BJ (cell line): ENCODE measurements at regions not wholly inside any gene's neighbourhood (a gene's known extent, or its start where the extent isn't known, plus 50 kb on each side); places are given as distances from the start of the nearest gene placed in this dataset.

Source experiments
- CTCF ChIA-PET: fragments of 350-600 bp; formaldehyde crosslinking; extraction: SDS; loops from one replicate; lab custom pipeline; 2021; ENCODE audit warnings: antibody characterized with exemption, inconsistent platforms; lab: Yijun Ruan, JAX
- POLR2A ChIA-PET: fragments of 300-600 bp; sonication (Branson Sonifier 250); formaldehyde crosslinking; extraction: SDS; loops from one replicate; lab custom pipeline; 2021; ENCODE audit warnings: antibody characterized with exemption; lab: Charles Lee
- DNase-seq: peaks from one replicate; pipeline ENCODE4 v3.0.0-alpha.2; 2011; ENCODE audit warnings: low read depth
- H3K27me3 ChIP-seq: 2 replicates; pipeline ENCODE4 v1.6.0; 2011; ENCODE audit warnings: low read length; ENCODE audit not compliant: control insufficient read depth, insufficient read depth
- H3K36me3 ChIP-seq: 2 replicates; pipeline ENCODE4 v1.5.1; 2011; ENCODE audit warnings: low read length; ENCODE audit not compliant: control insufficient read depth, insufficient read depth
- H3K4me3 ChIP-seq: 2 replicates; pipeline ENCODE4 v1.5.1; 2011; ENCODE audit warnings: low read depth, mild to moderate bottlenecking, control low read depth, low read length
- TF ChIP-seq, protein P1 (sequence below): IDR thresholded peaks from 2 replicates; pipeline ENCODE4 v1.5.1; 2011; ENCODE audit warnings: low read depth, mild to moderate bottlenecking, control low read depth, inconsistent platforms, low read length, moderate library complexity; ENCODE audit not compliant: insufficient read depth

DNA sequence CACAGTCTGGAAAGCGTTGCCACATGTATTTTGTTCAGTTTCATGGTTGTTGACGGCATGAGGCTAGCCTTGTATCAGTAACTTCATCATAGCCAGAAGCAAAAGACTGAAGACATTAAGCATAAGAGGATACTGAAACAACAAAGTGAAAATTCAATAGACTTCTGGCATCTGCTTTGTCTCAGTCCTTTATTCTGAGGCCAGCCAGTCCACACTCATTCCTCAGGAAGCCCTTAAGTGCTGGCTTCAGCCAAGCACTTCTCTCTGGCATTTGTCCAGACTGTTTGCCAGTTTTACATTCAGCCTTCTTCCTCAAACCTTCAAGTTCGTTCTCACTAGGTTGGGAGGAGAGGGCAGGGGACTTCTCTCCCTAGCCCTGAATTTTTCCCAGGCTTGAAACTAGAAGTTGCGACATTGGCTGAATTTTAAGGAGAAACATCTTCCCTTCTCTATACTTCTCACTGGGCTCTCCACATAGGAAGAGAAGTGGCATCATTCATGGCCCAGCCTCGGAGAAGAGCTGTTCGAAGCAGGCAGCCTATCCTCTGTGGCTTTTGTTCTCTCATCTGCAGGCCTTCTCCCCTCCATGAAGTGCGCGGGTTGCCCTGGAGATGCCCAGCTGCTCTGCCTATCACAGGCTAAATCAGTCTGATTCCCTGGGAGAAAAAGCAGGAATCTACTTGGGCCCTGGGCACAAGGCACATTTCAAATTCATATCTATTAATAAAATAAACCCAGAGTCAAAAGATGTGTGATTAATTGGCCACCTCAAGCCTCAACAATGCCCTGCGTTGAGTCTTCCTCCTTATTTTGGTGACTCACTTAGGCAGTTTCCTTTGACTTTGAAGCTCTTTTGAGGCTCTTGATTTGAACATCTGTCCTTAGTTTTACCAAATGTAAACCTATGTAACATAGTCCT is 130.9 kb upstream of the PLEKHA5 start:
- no peak overlapping the region for H3K4me3 ChIP-seq
- no peaks in the 10 kb centered on the region for H3K27me3 ChIP-seq
- H3K36me3 ChIP-seq = no peaks in the 10 kb centered on the region
- ChIA-PET CTCF (interaction anchor here (0.8 to 1.3 kb wide), 2 partner anchors 9 to 15 kb away, joined by 3 to 4 read pairs; no protein-coding TSS in a partner anchor), POLR2A (interaction anchor here (0.6 kb wide), 1 partner anchor 418 kb away, joined by 4 read pairs; no protein-coding TSS in a partner anchor)
- DNase-seq = peak; percentile 19
- TF ChIP-seq, protein P1, sequence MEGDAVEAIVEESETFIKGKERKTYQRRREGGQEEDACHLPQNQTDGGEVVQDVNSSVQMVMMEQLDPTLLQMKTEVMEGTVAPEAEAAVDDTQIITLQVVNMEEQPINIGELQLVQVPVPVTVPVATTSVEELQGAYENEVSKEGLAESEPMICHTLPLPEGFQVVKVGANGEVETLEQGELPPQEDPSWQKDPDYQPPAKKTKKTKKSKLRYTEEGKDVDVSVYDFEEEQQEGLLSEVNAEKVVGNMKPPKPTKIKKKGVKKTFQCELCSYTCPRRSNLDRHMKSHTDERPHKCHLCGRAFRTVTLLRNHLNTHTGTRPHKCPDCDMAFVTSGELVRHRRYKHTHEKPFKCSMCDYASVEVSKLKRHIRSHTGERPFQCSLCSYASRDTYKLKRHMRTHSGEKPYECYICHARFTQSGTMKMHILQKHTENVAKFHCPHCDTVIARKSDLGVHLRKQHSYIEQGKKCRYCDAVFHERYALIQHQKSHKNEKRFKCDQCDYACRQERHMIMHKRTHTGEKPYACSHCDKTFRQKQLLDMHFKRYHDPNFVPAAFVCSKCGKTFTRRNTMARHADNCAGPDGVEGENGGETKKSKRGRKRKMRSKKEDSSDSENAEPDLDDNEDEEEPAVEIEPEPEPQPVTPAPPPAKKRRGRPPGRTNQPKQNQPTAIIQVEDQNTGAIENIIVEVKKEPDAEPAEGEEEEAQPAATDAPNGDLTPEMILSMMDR = no peak

GRCh38 chr12:19000836-19001235 is 128.7 kb upstream of the PLEKHA5 start:
- H3K4me3 ChIP-seq = no peak overlapping the region
- TF ChIP-seq, protein P1 = no peak
- CTCF ChIA-PET = no interaction called here

GRCh38 chr12:19002216-19002615 is 127.3 kb upstream of the PLEKHA5 start:
- DNase-seq = no peak
- POLR2A ChIA-PET = no interaction called here

More at GRCh38 chr12:19000836-19001235, 128.7 kb upstream of the PLEKHA5 start:
- Histone ChIP-seq H3K36me3 (no peaks in the 10 kb centered on the region), H3K27me3 (no peaks in the 10 kb centered on the region)
- POLR2A ChIA-PET = no interaction called here
- DNase-seq = no peak

DNA sequence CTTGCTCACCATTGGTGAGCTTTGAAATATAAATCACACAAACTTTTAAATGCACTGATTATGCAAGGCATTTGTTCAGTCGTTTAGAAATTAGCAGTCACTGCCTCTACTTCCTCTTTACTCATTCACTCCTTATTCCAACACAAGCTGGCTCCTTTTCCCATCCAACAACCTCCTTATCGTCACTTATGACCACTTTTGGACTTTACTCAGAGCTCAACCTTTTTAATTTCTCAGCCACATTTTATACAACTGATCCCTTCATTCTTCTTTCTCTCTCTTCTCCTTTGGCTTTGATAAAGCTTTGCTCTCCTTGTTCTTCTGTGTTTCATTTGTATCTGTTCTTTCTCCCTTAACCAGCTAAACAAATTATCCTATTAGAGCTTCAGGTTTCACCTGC is 126.4 kb upstream of the PLEKHA5 start:
- no peak overlapping the region for H3K4me3 ChIP-seq
- no peak for DNase-seq
- H3K27me3 ChIP-seq = no peaks in the 10 kb centered on the region
- H3K36me3 ChIP-seq = no peaks in the 10 kb centered on the region
- ChIA-PET POLR2A (no interaction called here), CTCF (no interaction called here)
- TF ChIP-seq, protein P1 = no peak

More at GRCh38 chr12:19002216-19002615, 127.3 kb upstream of the PLEKHA5 start:
- Histone ChIP-seq H3K36me3 (no peaks in the 10 kb centered on the region), H3K27me3 (no peaks in the 10 kb centered on the region), H3K4me3 (no peak overlapping the region)
- CTCF ChIA-PET = interaction anchor here (0.6 kb wide), 2 partner anchors 12 to 175 kb away, joined by 3 to 4 read pairs; no protein-coding TSS in a partner anchor
- TF ChIP-seq, protein P1 = no peak

DNA sequence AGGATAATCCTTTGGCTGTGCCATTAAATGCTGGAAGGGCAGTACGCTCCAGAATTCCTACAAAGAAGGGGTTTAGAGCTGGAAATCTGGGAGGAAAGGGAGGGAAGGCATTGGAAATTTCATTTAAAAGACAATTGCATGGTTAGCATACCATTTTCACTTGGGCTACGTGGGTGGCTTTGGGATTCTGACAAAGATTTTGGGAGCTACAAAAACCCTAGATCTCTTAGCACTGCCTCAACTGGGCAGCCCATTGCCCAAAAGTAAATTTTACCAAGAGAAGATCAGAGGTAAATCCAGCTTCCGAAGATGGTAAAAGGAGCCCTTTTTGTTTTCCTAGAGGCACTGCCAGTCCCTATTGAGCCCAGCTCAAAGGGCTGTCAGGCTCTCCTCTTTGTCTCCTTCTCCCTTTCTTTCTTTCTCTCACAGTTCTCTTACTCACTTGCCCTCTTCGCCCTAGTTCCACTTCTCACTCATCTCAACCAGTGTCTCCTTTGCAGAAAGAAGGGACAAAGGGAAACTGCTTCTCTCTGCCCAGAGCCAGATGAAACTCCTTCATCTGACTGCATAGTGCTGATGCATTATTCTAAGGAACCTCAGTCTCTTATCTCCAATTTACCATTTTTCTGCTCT is 125.4 kb upstream of the PLEKHA5 start:
- POLR2A ChIA-PET = no interaction called here
- DNase-seq = no peak
- Histone ChIP-seq H3K4me3 (no peak overlapping the region), H3K27me3 (no peaks in the 10 kb centered on the region), H3K36me3 (no peaks in the 10 kb centered on the region)
- CTCF ChIA-PET = no interaction called here
- TF ChIP-seq, protein P1 = no peak
